C1 segment of cervical spinal cord (tissue), 14 donors: ENCODE measurements at regions not wholly inside any gene's neighbourhood (a gene's known extent, or its start where the extent isn't known, plus 50 kb on each side); places are given as distances from the start of the nearest gene placed in this dataset.

ENCODE experiments used
- DNase-seq, 14 donors: peaks; one replicate each; lab custom pipeline; 2025; lab: John Stamatoyannopoulos, UW

- no peak for DNase-seq
Observed at GRCh38 chr10:21095494-21096055, 198.5 kb upstream of the NEBL start.

GRCh38 chr10:21095073-21095472 lies 198.0 kb upstream of the NEBL start:
- DNase-seq = no peak

- DNase-seq = no peak
Observed at GRCh38 chr10:21092683-21093524, 195.8 kb upstream of the NEBL start.

- DNase-seq = no peak
Observed at GRCh38 chr10:21090609-21091082, 193.5 kb upstream of the NEBL start.

- DNase-seq = no peak
Observed at GRCh38 chr10:21087476-21087875, 190.4 kb upstream of the NEBL start.

- peak in 3 of 14 donors; percentile 19 to 99 (median 36) for DNase-seq
Observed at GRCh38 chr10:21084700-21085099, 187.6 kb upstream of the NEBL start.

- DNase-seq = no peak
Observed at GRCh38 chr10:21083861-21084260, 186.8 kb upstream of the NEBL start.

- DNase-seq = no peak
Observed at GRCh38 chr10:21082206-21082605, 185.1 kb upstream of the NEBL start.

- no peak for DNase-seq
Observed at GRCh38 chr10:21080261-21080660, 183.2 kb upstream of the NEBL start.

- DNase-seq = no peak
Observed at GRCh38 chr10:21079330-21079658, 182.2 kb upstream of the NEBL start.

GRCh38 chr10:21078410-21079329 lies 181.6 kb upstream of the NEBL start:
- DNase-seq = peak in 3 of 14 donors; percentile 4 to 71 (median 9)

GRCh38 chr10:21077681-21078080 lies 180.6 kb upstream of the NEBL start:
- DNase-seq = no peak

GRCh38 chr10:21076381-21076780 lies 179.3 kb upstream of the NEBL start:
- DNase-seq = no peak

GRCh38 chr10:21075880-21076279 lies 178.8 kb upstream of the NEBL start:
- DNase-seq = no peak

GRCh38 chr10:21071001-21071673 lies 174.0 kb upstream of the NEBL start:
- DNase-seq = no peak

- DNase-seq = peak in 1 of 14 donors; percentile 52
Observed at GRCh38 chr10:21069929-21070700, 173.0 kb upstream of the NEBL start.

GRCh38 chr10:21069278-21069677 lies 172.2 kb upstream of the NEBL start:
- DNase-seq = peak in 2 of 14 donors; percentile 5 to 93

GRCh38 chr10:21068026-21068656 lies 171.0 kb upstream of the NEBL start:
- peak in 1 of 14 donors; percentile 41 for DNase-seq

- DNase-seq = peak in 1 of 14 donors; percentile 18
Observed at GRCh38 chr10:21065621-21066248, 168.6 kb upstream of the NEBL start.

- no peak for DNase-seq
Observed at GRCh38 chr10:21061982-21062381, 164.9 kb upstream of the NEBL start.
